Urothelium cell line (cell line): ENCODE measurements at regions not wholly inside any gene's neighbourhood (a gene's known extent, or its start where the extent isn't known, plus 50 kb on each side); places are given as distances from the start of the nearest gene placed in this dataset.

Experiments used
- DNase-seq: peaks from one replicate; pipeline ENCODE4 v3.0.0; 2011; ENCODE audit warnings: low spot score, mixed read lengths
- FAIRE-seq: peaks from 2 replicates; lab custom pipeline; 2011; peaks lifted over from hg19 to GRCh38; lab: Jason Lieb, UNC

- FAIRE-seq, result peak; percentile 93
- peak; percentile 77 for DNase-seq
Measured at GRCh38 chr19:29263305-29264135, 50.6 kb upstream of the UQCRFS1 start.

GRCh38 chr19:29264897-29265296, 51.9 kb upstream of the UQCRFS1 start:
- no peak for FAIRE-seq
- DNase-seq, result no peak

- no peak for FAIRE-seq
Measured at GRCh38 chr19:29265436-29265835, 52.5 kb upstream of the UQCRFS1 start.

GRCh38 chr19:29266001-29266400, 53.0 kb upstream of the UQCRFS1 start:
- no peak for FAIRE-seq

More at GRCh38 chr19:29265436-29265835, 52.5 kb upstream of the UQCRFS1 start:
- no peak for DNase-seq

GRCh38 chr19:29266603-29267002, 53.7 kb upstream of the UQCRFS1 start:
- no peak for FAIRE-seq

More at GRCh38 chr19:29266001-29266400, 53.0 kb upstream of the UQCRFS1 start:
- DNase-seq, result no peak

GRCh38 chr19:29267701-29268100, 54.8 kb upstream of the UQCRFS1 start:
- FAIRE-seq (no peak), DNase-seq (no peak)

More at GRCh38 chr19:29266603-29267002, 53.7 kb upstream of the UQCRFS1 start:
- DNase-seq, result no peak

GRCh38 chr19:29268103-29268502, 55.2 kb upstream of the UQCRFS1 start:
- peak; percentile 48 for FAIRE-seq

GRCh38 chr19:29268721-29269393, 55.9 kb upstream of the UQCRFS1 start:
- FAIRE-seq (no peak), DNase-seq (no peak)

More at GRCh38 chr19:29268103-29268502, 55.2 kb upstream of the UQCRFS1 start:
- no peak for DNase-seq

- no peak for FAIRE-seq
- DNase-seq, result no peak
Measured at GRCh38 chr19:29269641-29270040, 56.7 kb upstream of the UQCRFS1 start.

- DNase-seq (no peak), FAIRE-seq (no peak)
Measured at GRCh38 chr19:29271341-29271740, 58.4 kb upstream of the UQCRFS1 start.

GRCh38 chr19:29271911-29272310, 59.0 kb upstream of the UQCRFS1 start:
- DNase-seq (no peak), FAIRE-seq (peak; percentile 98)

GRCh38 chr19:29273000-29273640, 60.2 kb upstream of the UQCRFS1 start:
- DNase-seq, result no peak
- no peak for FAIRE-seq

GRCh38 chr19:29275266-29275665, 62.3 kb upstream of the UQCRFS1 start:
- FAIRE-seq, result no peak

GRCh38 chr19:29277102-29277501, 64.2 kb upstream of the UQCRFS1 start:
- FAIRE-seq (no peak), DNase-seq (peak; percentile 51)

More at GRCh38 chr19:29275266-29275665, 62.3 kb upstream of the UQCRFS1 start:
- DNase-seq, result no peak

- DNase-seq (no peak), FAIRE-seq (peak; percentile 53)
Measured at GRCh38 chr19:29278716-29279115, 65.8 kb upstream of the UQCRFS1 start.

- FAIRE-seq, result peak; percentile 32
- no peak for DNase-seq
Measured at GRCh38 chr19:29283366-29283765, 70.4 kb upstream of the UQCRFS1 start.

- FAIRE-seq (peak; percentile 91), DNase-seq (no peak)
Measured at GRCh38 chr19:29285187-29285687, 72.3 kb upstream of the UQCRFS1 start.

GRCh38 chr19:29285878-29286277, 72.9 kb upstream of the UQCRFS1 start:
- FAIRE-seq, result no peak

GRCh38 chr19:29287061-29287460, 74.1 kb upstream of the UQCRFS1 start:
- FAIRE-seq, result no peak

More at GRCh38 chr19:29285878-29286277, 72.9 kb upstream of the UQCRFS1 start:
- peak; percentile 45 for DNase-seq

GRCh38 chr19:29288256-29288655, 75.3 kb upstream of the UQCRFS1 start:
- FAIRE-seq, result peak; percentile 81
- DNase-seq, result no peak

More at GRCh38 chr19:29287061-29287460, 74.1 kb upstream of the UQCRFS1 start:
- no peak for DNase-seq

GRCh38 chr19:29289020-29289419, 76.1 kb upstream of the UQCRFS1 start:
- FAIRE-seq (no peak), DNase-seq (no peak)
